Left lobe of liver (tissue), 2 donors: ENCODE measurements at regions not wholly inside any gene's neighbourhood (a gene's known extent, or its start where the extent isn't known, plus 50 kb on each side); places are given as distances from the start of the nearest gene placed in this dataset.

Source experiments
- ATAC-seq: fragments of 200-7000 bp; cut with Tn5 transposase; one replicate; pipeline ENCODE4 v1.9.1; 2020; ENCODE audit warnings: mild to moderate bottlenecking, moderate library complexity
- DNase-seq: peaks from one replicate; pipeline ENCODE4 v3.0.0-alpha.2; 2020; ENCODE audit warnings: low spot score
- donor health status: DM: no; HTN: no; CAD: no; lungs with moderate emphysema.
- donor health status: DM: no; HTN: yes; CAD: no.

DNA sequence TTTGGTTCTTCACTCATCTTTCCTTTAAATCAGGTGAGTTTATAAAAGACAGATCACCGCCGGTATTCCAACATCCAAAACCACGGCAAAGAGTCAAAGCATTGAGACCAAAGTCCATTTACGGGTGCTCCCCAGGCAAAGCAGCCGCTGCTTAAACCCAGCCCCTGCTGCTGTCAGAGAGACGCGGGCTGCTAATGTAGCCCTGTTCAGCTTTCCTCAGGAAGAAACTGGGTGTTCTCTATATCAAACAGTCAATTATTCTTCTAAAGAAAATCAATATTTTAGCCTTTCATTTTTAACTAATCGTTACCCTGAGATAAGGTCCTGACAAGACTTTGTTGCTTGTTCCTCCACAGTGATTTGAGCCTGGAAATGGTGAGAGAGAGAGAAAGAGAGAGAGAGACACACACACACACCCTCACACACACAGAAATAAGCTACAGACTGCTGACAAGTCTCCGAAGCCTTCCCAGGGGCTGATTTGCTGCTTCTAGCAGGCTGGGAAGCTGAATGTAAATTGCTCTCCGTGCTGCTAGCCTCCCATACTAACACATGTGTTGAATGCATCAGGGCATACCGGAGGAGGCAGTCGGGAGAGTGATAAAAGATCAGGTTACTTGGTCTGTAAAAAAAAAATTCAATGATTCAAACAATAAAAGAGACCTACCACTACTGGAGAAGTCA is 183.0 kb upstream of the ANK3 start:
- DNase-seq (peak; percentile 56), ATAC-seq (peak; percentile 98)

GRCh38 chr10:60570896-60571295 is 181.2 kb upstream of the ANK3 start:
- no peak for ATAC-seq
- DNase-seq = no peak

DNA sequence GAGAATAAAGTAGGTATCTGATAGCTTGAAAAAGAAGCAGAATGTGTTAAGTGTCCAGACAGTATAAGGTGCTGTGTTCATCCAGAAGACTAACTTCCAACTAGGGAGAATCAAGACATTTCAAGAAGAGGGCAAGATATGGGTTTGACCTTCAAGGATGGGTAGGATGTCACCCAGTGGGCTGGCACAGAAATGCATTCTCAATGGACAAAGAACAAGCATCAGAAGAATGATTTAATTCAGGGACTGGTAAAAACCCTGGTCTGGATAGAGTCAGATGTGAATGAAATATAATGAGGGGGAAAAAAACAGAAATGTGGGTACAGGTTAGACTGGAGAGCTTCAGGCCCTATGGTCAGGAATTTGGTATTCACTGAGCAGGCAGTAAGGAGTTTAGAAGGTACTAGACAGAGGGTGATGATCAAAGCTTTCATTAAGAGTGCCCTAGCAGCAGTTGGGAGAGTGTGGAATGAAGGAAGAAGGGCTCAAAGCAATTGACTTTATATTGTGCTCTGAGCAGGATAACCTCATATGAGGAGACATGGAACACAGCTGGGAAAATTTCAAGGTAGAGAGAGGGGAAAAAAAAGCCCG is 180.7 kb upstream of the ANK3 start:
- no peak for DNase-seq
- no peak for ATAC-seq

- DNase-seq (no peak), ATAC-seq (no peak)
Observed at GRCh38 chr10:60569681-60570080, 180.0 kb upstream of the ANK3 start.

GRCh38 chr10:60566096-60566495 is 176.4 kb upstream of the ANK3 start:
- no peak for DNase-seq
- ATAC-seq = no peak

DNA sequence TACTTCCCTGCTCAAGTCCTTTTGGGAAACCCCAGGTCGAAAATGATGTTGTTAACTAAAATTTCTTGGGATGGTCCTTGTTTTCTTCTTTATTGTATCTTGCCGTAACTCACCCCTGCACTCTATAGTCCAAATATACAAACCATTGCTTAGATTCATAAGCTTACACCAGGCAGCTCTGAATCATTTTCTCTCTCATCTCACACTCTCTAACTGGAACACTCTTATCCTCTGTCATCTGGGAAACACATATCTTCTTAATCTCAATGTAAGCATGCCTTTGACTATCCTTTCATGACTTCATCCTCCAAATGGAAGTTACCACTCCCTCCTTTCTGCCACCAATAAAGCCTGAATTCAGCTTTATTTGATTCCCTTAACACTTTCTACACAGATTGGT is 175.8 kb upstream of the ANK3 start:
- ATAC-seq (no peak), DNase-seq (no peak)

GRCh38 chr10:60564475-60564874 is 174.8 kb upstream of the ANK3 start:
- ATAC-seq (no peak), DNase-seq (no peak)

- ATAC-seq = no peak
- no peak for DNase-seq
Observed at GRCh38 chr10:60560451-60560850, 170.8 kb upstream of the ANK3 start.

DNA sequence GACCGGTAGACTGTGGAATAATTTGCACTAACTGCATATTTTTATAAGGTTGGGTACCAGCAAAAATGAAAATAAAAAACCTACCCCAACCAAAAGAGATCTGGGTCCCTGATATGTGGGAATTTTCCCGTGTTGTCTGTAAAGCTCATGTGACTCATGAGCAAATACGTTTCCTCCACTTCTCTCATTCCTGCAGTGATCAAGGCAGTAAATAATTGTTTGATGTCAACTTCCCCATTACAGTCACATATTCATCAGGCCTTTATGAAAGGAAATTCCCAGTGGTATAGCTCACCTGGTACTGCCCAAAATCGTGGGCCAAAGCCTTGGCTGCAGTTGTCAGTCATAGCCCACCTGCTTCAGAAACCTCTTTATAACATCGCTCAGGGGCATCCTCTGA is 166.0 kb upstream of the ANK3 start:
- ATAC-seq (no peak), DNase-seq (no peak)

DNA sequence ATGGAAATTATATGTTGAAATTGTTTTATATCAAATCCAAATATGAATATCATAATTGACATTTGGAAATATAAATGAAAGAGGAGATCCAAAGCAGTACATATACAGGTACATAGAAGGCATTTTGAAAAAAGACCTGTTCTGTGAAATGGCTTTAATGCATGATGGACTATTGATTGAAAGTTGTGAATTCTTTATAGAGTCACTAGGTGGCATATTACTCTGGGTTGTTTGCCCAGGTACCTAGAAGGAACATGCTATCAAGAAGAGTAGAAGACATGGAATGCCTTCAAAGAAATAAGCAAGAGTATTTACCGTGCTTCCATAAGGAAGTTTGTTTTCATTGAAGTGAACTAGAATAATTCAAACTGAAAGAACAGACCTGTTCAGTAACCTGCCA is 160.0 kb upstream of the ANK3 start:
- no peak for DNase-seq
- ATAC-seq = peak; percentile 90

GRCh38 chr10:60542657-60543056 is 153.0 kb upstream of the ANK3 start:
- DNase-seq = no peak

DNA sequence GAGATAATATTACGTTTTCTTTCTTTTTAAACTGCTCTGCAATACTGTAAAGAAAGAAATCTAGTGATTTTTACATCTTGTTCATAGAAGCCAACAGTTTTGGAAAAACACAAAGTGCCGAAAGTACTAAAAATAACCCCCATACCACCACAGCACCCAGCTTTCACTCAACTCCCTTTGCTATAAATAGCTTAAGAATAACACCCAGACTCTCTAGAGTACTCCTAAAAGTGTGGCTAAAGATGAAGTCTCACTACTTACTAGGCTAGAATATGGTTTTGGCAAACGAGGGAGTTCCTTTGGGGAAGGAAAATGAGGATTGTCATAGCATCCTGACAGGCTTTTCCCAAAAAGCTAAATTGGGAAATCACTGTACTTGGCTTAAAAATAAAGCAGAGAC is 151.8 kb upstream of the ANK3 start:
- DNase-seq (no peak), ATAC-seq (no peak)

More at GRCh38 chr10:60542657-60543056, 153.0 kb upstream of the ANK3 start:
- ATAC-seq = no peak

DNA sequence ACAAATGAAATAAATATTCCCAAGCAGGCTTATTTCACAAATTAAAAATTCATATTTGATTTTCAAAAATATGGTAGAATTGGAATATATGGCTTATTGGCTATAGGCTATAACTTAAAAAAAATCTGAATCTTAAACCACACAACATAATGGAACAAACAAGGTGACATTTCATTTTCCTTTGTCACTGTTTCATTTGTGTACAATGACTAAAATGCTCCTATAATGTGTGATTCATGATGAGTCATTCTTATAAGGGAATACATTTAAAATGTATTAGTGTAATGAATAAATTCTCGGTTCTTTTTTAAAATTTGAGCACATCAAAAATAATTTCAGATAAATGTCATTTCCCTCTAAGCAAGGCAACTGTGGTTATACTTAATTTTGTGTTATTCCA is 148.0 kb upstream of the ANK3 start:
- DNase-seq = no peak
- no peak for ATAC-seq

GRCh38 chr10:60536529-60537114 is 146.9 kb upstream of the ANK3 start:
- no peak for DNase-seq
- no peak for ATAC-seq

DNA sequence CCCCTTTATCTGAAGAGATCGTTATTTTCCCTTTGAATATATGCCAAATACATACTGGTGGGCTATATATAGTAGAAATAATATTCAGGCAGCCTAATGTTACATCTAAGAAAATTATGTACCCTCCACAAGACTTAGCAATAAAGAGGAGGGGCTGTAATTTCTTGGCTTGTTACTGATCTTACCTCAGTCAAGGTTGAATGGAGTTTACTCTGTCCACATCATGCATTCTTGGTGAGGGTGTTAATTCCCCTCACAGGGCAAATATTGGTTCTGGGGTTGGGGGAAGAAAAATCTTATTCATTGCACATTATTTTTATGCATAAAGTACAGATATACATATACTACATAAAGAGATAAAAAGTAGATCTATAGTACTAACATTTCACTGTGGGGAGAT is 145.8 kb upstream of the ANK3 start:
- DNase-seq (no peak), ATAC-seq (no peak)

- no peak for ATAC-seq
- DNase-seq = no peak
Observed at GRCh38 chr10:60534761-60535389, 145.2 kb upstream of the ANK3 start.

GRCh38 chr10:60532696-60533468 is 143.2 kb upstream of the ANK3 start:
- DNase-seq (no peak), ATAC-seq (no peak)

GRCh38 chr10:60531006-60531405 is 141.3 kb upstream of the ANK3 start:
- ATAC-seq (no peak), DNase-seq (no peak)

GRCh38 chr10:60527676-60528075 is 138.0 kb upstream of the ANK3 start:
- ATAC-seq = no peak
- DNase-seq = no peak

GRCh38 chr10:60525716-60526585 is 136.3 kb upstream of the ANK3 start:
- DNase-seq = no peak
- ATAC-seq = no peak
